HG03095 (cell line): ENCODE measurements at regions not wholly inside any gene's neighbourhood (a gene's known extent, or its start where the extent isn't known, plus 50 kb on each side); places are given as distances from the start of the nearest gene placed in this dataset.
"Not testable (repeated sequence)": the region's sequence is repeated elsewhere in the genome, so short reads cannot be mapped to it uniquely, and the experiment has no call there.

Source experiments
- ATAC-seq: cut with Tn5 transposase; IDR thresholded peaks from one replicate; pipeline ENCODE4 v1.9.1; 2021; ENCODE audit warnings: moderate library complexity; ENCODE audit not compliant: unreplicated experiment

- no peak for ATAC-seq
These were observed 1380.4 kb downstream of the STIM2 start for GRCh38 chr4:28241021-28241420.

DNA sequence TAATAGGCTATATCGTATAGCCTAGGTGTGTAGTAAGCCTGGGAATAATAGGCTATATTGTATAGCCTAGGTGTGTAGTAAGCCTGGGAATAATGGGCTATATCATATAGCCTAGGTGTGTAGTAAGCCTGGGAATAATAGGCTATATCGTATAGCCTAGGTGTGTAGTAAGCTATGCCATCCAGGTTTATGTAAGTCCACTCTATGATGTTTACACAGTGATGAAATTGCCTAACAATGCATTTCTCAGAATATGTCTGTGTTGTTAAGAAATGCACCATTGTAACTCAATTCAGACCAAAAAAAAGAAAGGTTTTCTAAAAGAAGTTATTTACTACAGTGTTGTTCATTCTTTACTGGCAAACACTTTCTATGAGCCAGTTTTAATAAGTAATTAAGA, 1387.2 kb downstream of the STIM2 start:
- ATAC-seq: no peak

- ATAC-seq: no peak
These were observed 1387.6 kb downstream of the STIM2 start for GRCh38 chr4:28248269-28248668.

- ATAC-seq: no peak
These were observed 1390.0 kb downstream of the STIM2 start for GRCh38 chr4:28250646-28251045.

GRCh38 chr4:28251831-28252230, 1391.2 kb downstream of the STIM2 start:
- ATAC-seq: no peak

GRCh38 chr4:28254003-28254402, 1393.4 kb downstream of the STIM2 start:
- no peak for ATAC-seq

DNA sequence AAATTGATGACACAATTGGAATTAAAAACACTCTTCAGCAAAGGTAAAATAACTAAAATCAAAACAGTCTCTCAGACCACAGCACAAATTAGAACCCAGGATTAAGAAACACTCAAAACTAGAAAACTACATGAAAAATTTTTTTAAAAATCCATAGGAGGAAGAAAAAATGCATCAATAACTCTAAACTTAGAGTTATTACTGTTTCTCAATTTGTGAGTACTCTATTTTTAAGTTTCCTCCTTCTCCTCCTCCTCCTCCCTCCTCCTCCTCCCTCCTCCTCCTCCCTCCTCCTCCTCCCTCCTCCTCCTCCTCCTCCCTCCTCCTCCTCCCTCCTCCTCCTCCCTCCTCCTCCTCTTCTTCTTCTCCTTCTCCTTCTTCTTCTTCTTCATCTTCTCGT, 1395.7 kb downstream of the STIM2 start:
- no peak for ATAC-seq

DNA sequence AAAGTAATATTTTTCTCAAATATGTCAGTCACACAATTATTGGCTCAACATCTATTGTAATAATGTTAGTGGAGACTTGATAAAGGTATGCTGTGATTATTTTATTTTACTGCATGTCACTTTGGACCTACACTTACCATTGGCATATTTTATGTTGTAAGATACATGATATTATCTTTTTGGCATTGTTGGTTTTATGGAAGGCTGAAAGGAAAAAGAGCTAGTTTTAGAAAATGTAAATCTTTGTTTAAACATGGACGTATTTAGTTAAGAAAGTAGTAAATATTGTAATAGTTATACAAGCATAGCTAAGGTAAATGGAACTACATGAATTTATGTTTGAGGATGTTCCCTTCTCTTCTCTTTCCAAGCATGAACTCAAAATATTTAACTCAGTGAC, 1399.3 kb downstream of the STIM2 start:
- no peak for ATAC-seq

GRCh38 chr4:28267166-28267565, 1406.5 kb downstream of the STIM2 start:
- no peak for ATAC-seq

DNA sequence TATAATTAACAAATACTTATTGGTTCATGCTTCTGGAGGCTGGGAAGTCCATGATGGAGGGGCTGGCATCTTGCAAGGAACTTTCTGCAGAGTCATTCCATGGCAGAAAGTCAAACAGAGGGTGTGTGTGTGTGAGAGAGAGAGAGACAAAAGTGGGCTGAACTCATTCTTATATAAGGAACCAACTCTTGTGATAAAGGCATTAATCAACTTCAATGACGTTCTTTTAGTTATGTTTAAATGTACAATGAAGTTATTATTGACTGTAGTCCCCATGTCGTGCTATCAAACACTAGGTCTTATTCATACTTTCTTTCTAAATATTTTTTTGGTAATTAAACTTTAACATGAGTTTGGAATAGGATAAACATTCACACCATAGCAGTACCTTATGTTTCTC, 1408.8 kb downstream of the STIM2 start:
- no peak for ATAC-seq

DNA sequence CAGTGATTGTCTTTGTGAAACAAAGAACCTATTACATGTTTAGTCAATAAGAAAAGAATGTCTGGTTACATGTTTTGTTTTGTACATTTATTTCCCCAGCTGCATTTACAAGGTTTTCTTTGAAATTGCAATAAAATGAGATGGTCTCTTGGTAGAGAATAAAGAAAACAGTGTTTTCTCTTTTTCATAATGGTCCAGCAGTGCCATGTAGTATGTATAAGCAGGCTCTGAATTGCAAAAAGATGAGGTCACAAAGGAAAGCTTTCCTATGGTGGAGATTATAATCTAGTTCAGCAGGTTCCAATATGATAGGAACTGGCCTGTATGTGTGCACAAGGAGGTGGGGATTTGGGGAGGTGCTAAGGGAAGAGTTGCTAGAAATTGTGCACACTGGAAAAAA, 1417.3 kb downstream of the STIM2 start:
- ATAC-seq: no peak

- ATAC-seq: no peak
These were observed 1418.0 kb downstream of the STIM2 start for GRCh38 chr4:28278676-28279075.

DNA sequence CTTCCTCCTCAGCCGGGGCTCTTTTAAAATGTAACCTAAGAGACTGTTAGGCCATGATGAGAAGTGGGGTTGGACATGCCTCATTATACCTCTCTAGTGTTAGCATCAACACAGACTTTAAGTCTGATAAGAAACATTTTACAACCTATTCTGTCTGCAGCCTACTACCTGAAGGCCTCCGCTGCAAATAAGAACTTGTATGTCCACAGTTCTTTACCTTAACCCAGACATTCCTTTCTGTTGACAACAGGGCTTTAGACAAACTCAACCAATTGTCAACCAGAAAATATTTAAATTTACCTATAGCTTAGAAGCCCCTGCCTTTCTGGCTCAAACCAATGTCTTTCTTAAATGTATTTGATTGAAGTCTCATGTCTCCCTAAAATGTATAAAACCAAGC, 1418.6 kb downstream of the STIM2 start:
- ATAC-seq: no peak

GRCh38 chr4:28286266-28286665, 1425.6 kb downstream of the STIM2 start:
- not testable (repeated sequence) for ATAC-seq

DNA sequence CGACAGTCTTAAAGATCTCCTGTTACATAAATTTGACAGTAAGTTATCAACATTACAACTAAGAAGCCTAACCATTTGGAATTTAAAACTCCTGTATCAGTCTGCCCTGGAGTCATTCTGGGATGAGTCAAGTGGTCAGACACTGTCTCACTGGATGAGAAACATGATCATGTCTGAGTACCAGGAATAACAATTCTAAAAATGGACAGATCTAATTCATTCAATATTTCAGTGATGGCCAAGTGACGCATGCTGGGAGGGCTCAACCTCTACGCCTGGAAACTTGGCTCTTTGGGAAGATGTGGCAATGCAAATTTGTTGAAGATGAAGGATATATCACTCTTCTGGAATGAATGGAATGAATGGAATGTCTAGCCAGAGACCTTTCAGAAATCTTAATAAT, 1427.2 kb downstream of the STIM2 start:
- ATAC-seq: no peak

DNA sequence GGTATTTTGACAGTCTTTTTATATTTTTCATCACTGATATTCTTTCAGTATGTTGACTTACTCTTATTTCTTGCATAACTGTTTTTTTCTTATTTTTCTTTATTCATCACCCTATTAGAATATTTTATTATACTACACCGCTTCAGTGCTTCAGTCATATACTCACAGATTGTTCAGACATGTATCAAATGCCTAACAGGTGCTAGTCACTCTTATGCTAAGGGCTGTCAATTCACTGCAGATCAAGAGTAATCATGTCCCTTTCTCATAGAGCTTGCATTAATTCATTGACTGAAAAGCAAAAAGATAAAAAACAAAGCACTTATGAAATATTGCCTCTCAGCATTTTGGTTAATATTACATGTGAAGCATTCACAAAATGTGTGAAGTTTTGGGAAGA, 1435.6 kb downstream of the STIM2 start:
- no peak for ATAC-seq

DNA sequence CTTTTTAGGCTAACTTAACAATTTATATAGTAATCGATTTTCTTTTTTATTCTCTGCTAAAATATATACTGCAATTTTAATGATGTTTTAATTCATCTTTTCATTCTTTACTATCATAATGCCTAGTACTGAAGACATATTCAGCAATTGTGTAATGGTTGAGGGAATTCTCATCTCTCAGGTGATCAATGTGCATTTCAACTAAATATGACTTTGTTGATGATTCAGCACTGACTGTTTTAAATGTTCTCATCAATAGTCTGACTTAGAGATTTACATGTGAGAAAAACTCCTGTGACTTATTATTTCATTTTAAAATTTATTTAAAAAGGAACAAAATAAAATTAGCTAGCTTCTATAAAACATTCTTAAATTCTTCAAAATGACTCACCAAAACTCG, 1450.3 kb downstream of the STIM2 start:
- no peak for ATAC-seq

DNA sequence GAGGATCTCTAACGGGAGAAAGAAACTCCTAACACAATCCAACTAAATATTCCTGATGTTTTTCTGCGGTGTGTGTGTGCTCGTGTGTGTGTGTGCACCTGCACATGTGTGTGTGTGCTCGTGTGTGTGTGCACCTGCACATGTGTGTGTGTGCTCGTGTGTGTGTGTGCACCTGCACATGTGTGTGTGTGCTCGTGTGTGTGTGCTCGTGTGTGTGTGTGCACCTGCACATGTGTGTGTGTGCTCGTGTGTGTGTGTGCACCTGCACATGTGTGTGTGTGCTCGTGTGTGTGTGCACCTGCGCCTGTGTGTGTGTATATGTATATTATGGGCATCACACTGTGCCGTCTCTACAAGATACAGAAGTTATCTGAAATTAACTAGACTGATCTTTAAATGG, 1451.9 kb downstream of the STIM2 start:
- ATAC-seq: not testable (repeated sequence)

- no peak for ATAC-seq
These were observed 1453.4 kb downstream of the STIM2 start for GRCh38 chr4:28313729-28314713.

GRCh38 chr4:28317221-28317620, 1456.6 kb downstream of the STIM2 start:
- ATAC-seq: no peak

GRCh38 chr4:28334249-28334648, 1473.6 kb downstream of the STIM2 start:
- no peak for ATAC-seq

GRCh38 chr4:28341784-28342183, 1481.1 kb downstream of the STIM2 start:
- ATAC-seq: no peak

GRCh38 chr4:28350485-28350884, 1489.8 kb downstream of the STIM2 start:
- ATAC-seq: no peak
